ENCODE measurements at regions not wholly inside any gene's neighbourhood (a gene's known extent, or its start where the extent isn't known, plus 50 kb on each side); places are given as distances from the start of the nearest gene placed in this dataset.

DNA sequence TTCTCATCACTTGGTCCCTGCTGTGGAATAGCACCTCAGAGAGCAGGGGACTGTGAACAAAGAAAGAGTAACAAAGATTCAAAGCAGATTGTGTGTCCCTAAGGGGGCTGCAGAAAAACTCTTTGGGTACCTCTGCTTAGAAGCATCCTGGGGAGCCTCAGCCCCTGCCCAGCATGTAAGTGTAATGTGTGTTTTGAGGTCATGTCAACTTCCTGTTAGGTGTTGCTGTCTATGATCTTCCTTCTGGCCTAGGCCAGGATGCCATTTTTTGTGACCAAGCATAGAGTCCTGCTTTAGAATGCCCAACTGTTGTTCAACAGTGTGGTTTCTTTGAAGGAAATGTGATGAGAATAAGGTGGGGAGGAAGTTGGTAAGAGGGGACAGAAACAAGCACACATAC, 77.1 kb upstream of the BCL6 start:
- no peak for DNase-seq (ENCODE audit: low read depth in 1 of 2, low spot score in 1 of 2)

DNA sequence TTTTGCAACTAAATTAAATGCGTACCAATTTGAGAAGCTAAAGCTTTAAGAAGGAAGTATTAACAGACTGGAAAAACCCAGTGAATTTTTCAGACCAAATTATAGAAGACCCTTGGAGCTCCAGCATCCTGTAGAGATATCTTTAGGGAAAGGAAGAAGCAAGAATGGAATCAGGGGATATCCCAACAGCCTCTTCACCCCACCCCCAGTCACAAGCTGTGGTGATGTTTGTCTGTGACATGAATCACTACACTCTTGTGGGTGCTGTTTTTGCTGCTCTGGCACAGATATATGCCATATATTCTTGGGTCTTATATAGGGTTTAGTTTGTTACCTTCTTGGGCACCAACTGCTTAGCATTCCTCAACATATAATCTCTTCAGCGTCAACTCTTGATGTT, 78.5 kb upstream of the BCL6 start:
- no peak for DNase-seq (ENCODE audit: low read depth in 1 of 2, low spot score in 1 of 2)

DNA sequence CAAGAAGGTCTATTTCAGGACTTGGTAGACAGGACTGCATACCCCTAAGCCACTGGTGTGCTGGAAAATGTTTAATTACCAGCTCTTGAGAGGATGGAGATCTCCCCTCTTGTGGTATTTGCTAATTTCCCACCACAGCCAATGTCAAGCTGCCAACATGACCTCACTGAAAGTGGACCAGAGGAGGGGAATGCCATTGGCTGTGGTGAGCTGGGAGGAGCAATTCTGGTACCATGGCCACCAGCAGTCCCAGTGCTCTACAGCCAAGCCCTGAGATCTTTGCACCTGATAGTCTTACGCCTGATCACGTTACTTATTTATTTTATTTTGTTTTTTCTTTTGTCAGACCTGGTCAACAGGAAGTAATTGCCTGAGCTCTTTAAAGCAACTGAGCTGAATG, 82.5 kb upstream of the BCL6 start:
- no peak for DNase-seq (ENCODE audit: low read depth in 1 of 2, low spot score in 1 of 2)

DNA sequence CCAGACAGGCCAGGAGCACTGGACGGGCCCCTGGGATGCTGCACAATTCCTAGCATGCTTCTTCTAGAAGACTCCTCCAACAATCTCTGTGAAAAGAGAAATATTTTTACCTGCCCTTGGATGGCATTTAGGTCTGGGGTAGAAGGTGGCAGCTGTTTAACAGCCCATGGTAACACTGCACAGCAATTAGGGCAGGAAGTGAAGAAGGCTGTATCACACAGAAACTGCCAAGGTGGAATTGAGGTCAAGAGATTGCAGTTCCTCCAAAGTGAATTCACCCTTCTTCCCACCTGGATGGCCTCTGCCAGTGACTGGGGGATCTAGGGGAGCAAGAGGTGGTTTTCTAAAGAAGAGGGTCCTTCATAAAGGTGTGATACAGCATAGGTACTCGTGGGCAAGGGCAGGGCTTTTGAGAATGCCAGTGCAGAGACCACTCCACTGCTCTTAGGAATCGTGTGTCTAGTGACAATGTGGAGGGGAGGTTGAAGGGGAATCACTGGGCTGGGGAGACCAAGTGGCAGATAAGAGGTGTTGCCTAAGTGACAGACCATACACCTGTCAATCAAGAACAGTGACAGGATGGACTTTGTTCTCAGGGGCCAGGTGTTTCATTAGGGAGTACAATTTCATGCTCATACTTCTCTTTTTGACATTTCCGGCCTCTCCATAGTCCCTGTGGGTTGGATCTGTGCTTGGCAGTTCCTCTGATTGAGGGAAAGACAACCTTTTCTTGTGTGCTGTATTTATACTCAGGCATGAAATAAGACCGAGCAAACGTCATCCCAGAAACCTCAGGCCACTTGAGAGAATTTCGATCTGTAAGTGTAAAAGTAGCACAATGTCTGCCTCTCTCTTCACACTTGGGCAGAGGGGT, 83.5 kb upstream of the BCL6 start:
- no peak for DNase-seq (ENCODE audit: low read depth in 1 of 2, low spot score in 1 of 2)

DNA sequence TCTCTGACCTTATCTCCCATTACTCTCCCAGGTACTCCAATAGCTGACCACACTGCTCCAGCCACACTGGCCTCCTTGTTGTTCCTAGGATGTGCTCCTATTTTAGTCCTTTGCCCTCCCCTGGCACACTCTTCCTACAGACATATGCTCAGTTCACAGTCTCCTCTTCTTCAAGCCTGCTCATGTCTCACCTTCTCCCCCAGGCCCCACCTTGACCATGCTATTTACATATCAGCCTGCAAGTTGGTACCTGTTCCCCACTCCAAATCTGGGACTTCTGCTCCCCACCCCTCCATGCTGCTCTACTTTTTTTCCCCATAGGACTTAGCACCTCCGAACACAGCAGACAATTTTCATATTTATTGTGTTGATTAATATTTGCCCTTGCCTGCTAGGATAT, 84.9 kb upstream of the BCL6 start:
- DNase-seq (ENCODE audit: low read depth in 1 of 2, low spot score in 1 of 2) = no peak

DNA sequence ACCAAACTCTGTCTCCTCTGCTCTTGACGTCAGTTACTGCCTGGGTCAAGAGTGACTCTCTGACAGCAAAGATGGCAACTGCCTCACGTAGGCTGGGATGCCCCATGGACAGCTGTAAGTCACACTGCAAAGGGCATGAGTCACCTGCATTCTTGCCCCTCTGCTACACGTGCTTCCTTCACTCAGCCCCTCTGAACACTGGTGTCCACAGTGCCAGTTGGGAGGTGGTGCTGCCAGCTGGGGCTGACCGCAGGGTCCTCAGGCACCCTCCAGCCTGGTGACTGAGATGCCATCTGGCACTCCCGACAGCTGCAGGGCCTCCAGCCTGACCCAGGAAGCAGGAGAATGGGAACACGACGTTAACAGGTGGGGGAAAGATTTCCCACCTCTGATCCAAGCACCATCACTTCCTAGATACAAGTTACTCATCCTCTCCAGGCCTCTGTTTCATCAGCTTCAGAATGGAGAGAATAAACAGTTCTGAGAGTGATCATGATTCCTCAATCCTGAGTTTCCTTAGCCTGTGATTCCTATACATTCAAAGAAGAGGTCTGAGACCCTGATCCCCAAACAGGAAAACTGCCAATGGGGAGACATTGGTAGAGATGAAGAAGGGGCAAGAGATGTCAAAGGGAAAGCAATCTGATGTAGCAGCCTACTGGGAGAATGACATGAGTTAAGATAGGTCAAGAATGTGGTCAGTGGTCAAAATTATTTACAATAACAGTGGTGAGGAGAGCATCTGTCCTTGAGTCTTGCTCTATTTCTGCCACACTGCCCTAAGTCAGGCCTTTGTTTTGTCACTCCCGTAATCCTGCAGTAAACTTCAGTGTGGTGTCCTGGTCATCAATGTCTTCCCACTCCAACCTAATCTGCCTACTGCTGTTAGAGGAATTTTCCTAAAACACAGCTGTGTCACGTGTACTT, 86.1 kb upstream of the BCL6 start:
- DNase-seq (ENCODE audit: low read depth in 1 of 2, low spot score in 1 of 2) = no peak

DNA sequence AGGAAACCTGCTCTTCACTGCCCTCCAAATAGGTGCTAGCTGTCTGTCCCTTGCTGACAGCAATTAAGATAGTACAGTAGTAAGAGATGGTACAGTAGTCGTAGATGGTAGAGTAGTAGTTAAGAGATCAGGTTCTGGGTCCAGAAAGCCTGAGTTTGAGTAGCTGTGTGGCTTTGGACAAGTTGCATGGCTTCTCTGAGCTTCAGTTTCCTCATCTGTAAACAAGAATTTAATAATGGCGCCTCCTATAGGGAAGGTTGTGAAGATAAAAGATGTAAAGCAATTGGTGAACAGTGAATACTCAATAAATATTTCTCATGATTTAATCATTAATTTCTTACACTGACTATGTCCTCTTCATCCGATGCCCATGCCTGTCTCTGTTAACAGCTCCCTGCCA, 86.9 kb upstream of the BCL6 start:
- DNase-seq (ENCODE audit: low read depth in 1 of 2, low spot score in 1 of 2) = no peak

DNA sequence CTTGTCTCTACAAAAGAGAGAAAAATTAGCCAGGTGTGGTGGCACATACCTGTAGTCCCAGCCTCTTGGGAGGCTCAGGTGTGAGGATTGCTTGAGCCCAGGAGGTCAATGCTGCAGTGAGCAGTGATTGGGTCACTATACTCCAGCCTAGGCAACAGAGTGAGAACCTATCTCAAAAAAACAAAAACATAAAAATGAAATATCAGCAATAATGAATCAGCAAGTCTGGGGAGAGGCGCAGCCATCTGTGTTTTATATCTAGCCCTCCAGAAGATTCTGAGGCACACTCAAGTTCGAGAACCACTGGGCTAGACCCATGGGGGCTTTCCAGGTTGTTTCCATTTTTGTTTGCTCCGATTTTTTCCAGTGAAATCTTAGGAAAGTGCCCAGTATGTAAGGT, 88.1 kb upstream of the BCL6 start:
- no peak for DNase-seq (ENCODE audit: low read depth in 1 of 2, low spot score in 1 of 2)

DNA sequence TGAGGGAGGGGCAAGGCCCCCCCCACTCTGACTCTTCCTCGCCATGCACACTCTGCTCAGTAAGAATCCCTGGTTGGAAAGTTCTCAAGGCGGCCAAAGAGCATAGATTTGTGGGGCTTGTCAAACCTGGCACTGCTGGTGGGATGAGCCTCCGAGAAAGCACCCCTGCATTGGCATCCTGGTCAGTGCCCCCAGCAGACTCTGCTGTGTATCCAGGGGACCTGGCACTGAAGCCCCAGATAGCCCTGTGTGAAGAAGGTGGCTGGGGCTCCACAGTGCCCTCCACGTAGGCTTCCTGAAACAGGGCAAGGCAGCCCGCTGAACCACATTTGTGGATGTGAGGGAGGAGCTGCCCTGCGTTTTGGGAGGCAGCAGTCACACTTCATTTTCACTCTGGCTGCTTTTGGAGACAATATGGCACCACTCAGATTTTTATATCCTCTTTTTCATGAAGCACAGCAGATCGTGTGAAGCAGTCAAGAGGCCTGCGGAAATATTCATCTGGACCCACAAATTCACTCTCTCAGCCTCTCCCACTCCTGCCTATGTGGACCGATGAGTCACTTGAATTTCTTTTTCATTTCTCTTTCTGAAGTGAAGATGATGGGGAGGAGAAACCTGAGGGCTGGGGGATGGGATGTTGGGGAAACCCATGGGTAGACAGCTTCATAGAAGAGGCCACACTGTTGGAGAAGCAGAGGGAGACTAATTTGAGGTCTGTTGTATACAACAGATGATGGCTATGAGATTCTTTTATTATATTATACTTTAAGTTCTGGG, 88.7 kb upstream of the BCL6 start:
- DNase-seq (ENCODE audit: low read depth in 1 of 2, low spot score in 1 of 2) = no peak

DNA sequence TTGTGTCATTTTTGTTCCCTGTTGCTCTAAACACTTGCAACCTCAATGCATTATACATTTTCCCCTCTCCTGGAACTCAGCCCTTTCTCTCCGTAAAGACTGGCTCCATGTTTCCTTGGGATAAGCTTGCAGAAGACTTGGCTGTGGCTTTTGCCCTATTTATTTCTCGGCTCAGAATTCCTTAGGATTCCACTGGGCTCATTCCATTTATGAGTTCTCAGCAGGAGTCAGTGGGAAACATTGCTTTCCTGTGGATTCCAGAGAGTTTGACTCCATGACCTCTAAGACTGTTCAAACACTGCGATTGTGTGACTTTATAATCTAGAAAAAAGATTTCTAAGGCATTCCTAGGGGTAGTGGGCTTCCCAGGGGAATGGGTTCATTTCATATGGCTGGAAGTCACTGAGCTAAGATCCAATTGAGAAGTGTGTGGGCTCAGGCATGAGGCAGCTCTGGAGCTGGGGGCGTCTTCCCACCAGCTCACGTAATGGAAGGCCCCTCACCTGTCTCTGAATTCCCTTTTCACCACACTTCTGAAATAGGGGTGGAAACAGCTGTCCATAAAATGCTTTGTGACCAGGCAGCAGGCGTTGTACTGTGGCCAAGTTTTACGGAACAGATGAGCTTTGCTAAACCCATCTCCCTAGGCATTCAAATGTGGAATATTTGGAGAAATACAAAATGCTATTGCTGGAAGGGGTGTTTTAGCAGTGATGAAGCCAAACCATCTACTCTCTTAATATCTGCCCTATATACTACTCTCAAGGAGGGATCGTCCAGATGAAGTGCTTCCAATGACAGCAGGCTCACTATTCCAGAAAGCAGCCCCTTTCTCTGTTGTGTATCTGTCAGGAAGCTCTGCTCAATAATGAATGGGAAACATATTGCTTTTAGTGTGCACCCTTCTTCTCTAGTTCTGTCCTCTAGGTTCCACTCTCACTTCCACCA, 91.8 kb upstream of the BCL6 start:
- DNase-seq (ENCODE audit: low read depth in 1 of 2, low spot score in 1 of 2) = no peak

DNA sequence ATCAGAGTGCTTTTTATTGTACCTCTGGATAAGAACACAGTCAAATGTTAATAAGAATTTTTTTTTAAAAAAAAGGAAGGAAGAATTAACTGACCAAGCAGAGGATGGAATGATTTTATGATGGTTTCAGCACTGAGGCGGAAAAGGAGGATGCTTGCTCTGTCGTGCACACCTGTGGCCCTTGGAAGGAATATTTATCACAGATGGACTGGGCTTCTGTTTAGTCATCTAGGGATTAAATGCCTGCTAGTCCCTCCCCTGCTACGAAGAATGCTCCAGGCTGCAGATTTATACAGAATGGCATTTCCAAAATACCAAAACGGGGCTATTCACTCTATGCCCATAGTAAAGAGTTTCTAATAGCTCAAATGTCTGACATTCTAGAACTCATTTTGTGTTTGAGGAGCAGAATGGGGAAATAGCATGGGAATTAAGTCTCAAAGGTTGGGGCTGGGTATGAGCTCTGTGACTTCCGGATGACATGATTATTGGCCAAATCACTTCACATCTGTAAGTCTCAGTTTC, 92.8 kb upstream of the BCL6 start:
- DNase-seq (ENCODE audit: low read depth in 1 of 2, low spot score in 1 of 2) = no peak

DNA sequence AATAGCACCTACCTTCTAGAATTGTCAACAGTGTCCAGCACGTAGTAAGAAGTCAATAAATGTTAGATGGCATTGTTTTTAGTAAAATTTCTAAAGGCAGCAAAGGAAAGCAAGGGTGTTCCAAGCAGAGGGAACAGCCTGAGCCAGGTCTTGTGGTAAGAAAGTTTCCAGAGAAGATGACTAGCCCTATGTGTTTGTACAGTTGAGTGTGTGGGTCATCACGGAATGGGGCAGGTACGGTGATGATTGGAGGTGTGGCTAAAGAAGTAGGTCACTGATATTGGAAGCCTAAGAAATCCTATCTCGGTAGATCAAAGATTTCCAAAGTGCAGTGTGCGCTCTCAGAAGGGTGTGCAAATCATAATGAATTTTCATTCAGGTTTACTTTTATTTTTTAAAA, 94.2 kb upstream of the BCL6 start:
- DNase-seq (ENCODE audit: low read depth in 1 of 2, low spot score in 1 of 2) = no peak

DNA sequence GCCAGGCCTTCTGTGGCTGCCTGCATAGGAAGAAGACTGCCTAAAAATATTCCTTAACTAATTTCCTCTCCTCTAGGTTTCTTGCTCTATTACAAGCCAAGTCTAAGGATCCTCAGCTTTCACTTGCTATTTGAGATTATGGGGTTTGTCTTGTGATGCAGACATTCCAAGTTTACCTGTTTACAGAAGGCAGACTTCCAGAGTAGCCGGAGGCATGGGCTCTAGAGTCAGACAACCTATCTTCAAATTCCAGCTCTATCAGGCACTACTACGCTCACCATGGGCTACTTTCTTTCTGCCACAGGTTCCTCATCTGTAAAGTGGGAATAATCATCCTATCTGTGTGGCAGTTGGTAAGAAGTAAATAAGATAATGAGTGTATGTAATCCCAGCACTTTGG, 95.6 kb upstream of the BCL6 start:
- no peak for DNase-seq (ENCODE audit: low read depth in 1 of 2, low spot score in 1 of 2)

DNA sequence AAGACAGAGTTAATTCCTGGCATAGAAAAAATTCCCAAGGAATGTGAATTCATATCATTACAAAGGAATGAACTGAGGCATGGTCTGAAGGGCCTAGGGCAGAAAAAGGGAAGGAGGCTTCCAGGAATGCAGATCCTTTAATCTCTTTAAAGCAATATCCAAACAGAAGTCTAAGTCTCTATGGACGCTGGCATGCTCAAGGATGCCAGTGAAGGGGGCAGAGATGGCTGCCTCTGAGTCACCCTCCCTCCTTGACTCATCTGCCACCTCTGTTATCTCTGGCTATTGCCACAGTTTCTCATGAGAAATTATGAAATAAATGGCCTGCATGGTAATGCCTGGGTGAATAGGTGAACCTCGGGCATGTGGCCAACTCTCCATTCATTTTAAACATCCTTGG, 96.3 kb upstream of the BCL6 start:
- no peak for DNase-seq (ENCODE audit: low read depth in 1 of 2, low spot score in 1 of 2)

DNA sequence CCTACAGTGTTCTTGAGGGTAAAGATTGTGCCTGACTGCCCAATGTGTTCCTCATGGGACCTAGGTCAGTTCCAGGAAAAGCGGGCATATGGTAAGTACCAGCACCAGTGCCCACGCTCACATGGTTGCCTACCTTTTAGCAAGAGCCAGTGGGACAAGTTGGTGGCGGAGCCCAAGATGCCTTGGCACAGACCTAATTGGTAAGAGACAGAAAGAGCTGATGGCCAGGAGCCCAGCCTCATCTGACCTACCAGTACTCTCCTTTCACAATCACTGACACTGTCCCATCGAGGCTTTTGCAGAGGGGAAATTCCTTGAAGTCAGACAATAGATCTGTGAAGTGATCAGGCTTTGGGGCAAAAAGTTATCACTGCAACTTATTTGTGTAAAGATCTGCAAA, 98.4 kb upstream of the BCL6 start:
- DNase-seq (ENCODE audit: low read depth in 1 of 2, low spot score in 1 of 2) = no peak

DNA sequence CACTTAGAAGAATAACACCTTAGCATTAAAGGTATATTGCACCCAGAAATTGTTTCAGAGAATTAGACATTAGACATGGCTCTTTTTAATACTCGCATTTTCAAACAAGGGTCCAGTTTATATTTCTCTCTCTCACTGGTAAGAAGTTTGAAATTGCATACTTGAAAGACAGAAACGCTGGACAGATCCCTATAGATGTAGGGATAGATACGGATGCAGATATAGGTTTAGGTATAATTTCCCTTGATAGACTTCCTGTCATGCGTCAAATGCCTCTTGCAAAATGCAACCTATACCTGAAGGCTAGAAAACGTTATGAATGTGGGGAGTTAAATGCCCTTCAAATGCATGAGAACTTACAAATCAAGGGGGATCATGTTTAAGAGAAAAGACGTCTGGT, 99.4 kb upstream of the BCL6 start:
- DNase-seq (ENCODE audit: low read depth in 1 of 2, low spot score in 1 of 2) = no peak

DNA sequence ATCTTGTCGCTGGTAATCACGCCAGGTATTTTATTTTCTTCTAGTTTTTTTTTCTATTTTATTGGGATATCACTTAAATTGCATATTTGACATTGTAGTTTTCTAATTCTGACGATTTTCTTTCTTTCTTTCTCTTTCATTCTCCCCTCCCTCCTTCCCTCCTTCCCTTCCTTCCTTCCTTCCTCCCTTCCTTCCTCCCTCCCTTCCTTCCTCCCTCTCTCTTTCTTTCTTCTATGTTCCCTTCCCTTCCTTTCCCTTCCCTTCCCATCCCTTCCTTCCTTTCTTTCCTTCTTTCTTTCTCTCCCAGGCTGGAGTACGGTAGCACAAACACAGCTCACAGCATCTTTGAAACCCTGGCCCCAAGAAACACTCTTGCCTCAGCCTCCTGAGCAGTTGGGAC, 100.6 kb upstream of the BCL6 start:
- DNase-seq (ENCODE audit: low read depth in 1 of 2, low spot score in 1 of 2) = no peak

DNA sequence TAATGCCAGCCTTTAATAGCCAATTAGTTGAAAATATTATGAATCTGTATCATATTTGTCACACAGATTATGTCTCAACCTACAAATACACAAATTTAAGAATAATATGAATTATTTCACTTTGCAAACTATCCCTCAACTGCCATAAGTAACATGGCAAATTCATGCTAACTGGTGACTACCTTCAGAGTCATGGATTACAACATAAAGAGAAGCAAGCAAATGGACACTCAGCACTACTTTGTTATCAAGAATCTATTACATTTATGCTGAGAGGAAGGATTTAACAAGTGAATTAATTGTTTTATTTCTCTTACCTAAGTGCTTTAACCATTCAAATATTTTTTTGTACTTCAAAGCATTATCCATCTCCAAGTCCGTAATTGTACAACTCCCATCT, 103.1 kb upstream of the BCL6 start:
- no peak for DNase-seq (ENCODE audit: low read depth in 1 of 2, low spot score in 1 of 2)

DNA sequence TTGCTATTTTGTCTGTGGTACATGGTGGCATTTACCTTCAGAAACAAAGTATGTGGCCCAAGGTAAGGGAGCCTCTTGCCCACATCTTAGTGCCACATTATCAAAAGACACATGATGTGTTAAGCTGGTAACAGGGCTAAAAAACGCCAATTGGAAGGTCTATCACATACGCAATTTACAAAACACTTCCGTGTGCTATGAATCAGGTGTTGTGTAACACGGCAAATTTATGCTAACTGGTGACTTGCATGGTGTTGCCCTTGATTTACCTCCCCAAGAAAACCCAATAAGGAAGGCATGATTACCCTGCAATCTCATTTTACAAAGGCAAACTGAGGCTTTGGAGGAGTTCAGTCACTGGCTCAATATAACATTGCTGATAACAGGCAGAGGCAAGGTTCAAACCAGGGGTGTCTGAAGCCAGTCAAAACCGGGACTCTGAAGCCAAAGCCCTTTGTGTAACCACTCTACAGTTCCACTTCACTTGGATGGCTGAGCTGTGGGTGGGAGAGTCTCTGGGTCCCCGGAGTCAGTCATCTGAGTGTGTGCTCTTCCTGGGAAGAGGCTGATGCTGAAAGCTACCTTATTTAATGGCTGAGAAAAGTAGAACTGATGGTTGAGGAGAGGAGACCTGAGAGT, 103.9 kb upstream of the BCL6 start:
- no peak for DNase-seq (ENCODE audit: low read depth in 1 of 2, low spot score in 1 of 2)
